ENCODE measurements at regions not wholly inside any gene's neighbourhood (a gene's known extent, or its start where the extent isn't known, plus 50 kb on each side); places are given as distances from the start of the nearest gene placed in this dataset.

DNA sequence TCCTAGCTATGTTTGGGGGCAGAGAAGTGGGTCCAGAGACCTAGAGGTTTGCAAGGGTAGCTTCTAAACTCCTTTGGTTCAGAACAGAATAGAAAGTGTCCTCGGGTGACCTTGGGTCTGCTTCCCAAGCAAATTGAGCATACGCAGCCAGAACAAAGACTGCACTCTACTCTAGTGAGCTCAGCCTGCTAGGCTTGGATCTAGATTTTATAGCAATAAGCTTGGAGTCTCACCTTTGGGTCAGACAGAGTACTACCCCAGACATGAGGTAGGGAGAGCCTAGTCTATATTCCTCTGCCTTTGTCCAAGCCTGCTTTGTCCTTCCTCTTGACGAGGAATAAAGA is 52.6 kb upstream of the ELF5 start:
- TF ChIP-seq, protein P1, sequence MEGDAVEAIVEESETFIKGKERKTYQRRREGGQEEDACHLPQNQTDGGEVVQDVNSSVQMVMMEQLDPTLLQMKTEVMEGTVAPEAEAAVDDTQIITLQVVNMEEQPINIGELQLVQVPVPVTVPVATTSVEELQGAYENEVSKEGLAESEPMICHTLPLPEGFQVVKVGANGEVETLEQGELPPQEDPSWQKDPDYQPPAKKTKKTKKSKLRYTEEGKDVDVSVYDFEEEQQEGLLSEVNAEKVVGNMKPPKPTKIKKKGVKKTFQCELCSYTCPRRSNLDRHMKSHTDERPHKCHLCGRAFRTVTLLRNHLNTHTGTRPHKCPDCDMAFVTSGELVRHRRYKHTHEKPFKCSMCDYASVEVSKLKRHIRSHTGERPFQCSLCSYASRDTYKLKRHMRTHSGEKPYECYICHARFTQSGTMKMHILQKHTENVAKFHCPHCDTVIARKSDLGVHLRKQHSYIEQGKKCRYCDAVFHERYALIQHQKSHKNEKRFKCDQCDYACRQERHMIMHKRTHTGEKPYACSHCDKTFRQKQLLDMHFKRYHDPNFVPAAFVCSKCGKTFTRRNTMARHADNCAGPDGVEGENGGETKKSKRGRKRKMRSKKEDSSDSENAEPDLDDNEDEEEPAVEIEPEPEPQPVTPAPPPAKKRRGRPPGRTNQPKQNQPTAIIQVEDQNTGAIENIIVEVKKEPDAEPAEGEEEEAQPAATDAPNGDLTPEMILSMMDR (conservative IDR thresholded peaks at IDR 0.05; ENCODE audit: low read depth, low read length), result no peak
- TF ChIP-seq CHD1 (IDR thresholded peaks at IDR 0.05; ENCODE audit: low read depth, low read length) (no peak), FOS (IDR thresholded peaks at IDR 0.05; ENCODE audit: low read depth, low read length) (no peak), RFX5 (IDR thresholded peaks at IDR 0.05; ENCODE audit: low read depth, low read length) (no peak), POLR2A (IDR thresholded peaks at IDR 0.05; ENCODE audit: low read depth, low read length) (no peak)
- TF ChIP-seq, protein P2, sequence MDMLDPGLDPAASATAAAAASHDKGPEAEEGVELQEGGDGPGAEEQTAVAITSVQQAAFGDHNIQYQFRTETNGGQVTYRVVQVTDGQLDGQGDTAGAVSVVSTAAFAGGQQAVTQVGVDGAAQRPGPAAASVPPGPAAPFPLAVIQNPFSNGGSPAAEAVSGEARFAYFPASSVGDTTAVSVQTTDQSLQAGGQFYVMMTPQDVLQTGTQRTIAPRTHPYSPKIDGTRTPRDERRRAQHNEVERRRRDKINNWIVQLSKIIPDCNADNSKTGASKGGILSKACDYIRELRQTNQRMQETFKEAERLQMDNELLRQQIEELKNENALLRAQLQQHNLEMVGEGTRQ (IDR thresholded peaks at IDR 0.05; ENCODE audit: low read depth, low read length), result no peak

All from IMR-90 (cell line).